Natural killer cell (primary cell): ENCODE measurements at regions not wholly inside any gene's neighbourhood (a gene's known extent, or its start where the extent isn't known, plus 50 kb on each side); places are given as distances from the start of the nearest gene placed in this dataset.

ENCODE experiments used
- ATAC-seq, 3 donors: fragments of 150-1000 bp in 2 of 3; fragments of 200-7000 bp in 1 of 3; cut with Tn5 transposase; 1 replicate in 1 of 3; 2 replicates in 2 of 3; pipeline ENCODE4 v1.10.0; 2021; ENCODE audit warnings: mild to moderate bottlenecking in 2 of 3, moderate library complexity in 2 of 3
- DNase-seq, 2 donors: peaks; one replicate each; pipeline versions ENCODE4 v3.0.0 to v3.0.0-alpha.2; 2013 to 2021; ENCODE audit warnings: mixed read lengths in 1 of 2
- H3K27ac ChIP-seq: one replicate; pipeline ENCODE4 v1.5.1; 2013; ENCODE audit warnings: mild to moderate bottlenecking, low read length
- H3K27me3 ChIP-seq: one replicate; pipeline ENCODE4 v1.6.1; 2013; ENCODE audit warnings: low read length; ENCODE audit not compliant: control insufficient read depth, insufficient read depth
- H3K36me3 ChIP-seq: one replicate; pipeline ENCODE4 v1.6.1; 2013; ENCODE audit warnings: low read length; ENCODE audit not compliant: control insufficient read depth, insufficient read depth
- H3K4me1 ChIP-seq: one replicate; pipeline ENCODE4 v1.6.1; 2013; ENCODE audit warnings: low read length; ENCODE audit not compliant: control insufficient read depth, insufficient read depth
- H3K4me3 ChIP-seq: one replicate; pipeline ENCODE4 v1.5.1; 2013; ENCODE audit warnings: low read length
- H3K9me3 ChIP-seq: one replicate; pipeline ENCODE4 v1.6.1; 2013; ENCODE audit warnings: low read length; ENCODE audit not compliant: control insufficient read depth, insufficient read depth
- H3K27ac Mint-ChIP-seq, 2 donors: one replicate each; pipeline ENCODE4 v1.8.0; 2022; ENCODE audit warnings: mild to moderate bottlenecking in 2 of 2, mixed read lengths in 2 of 2, moderate library complexity in 1 of 2
- H3K27me3 Mint-ChIP-seq, 2 donors: one replicate each; pipeline ENCODE4 v1.8.0; 2022; ENCODE audit warnings: low read depth in 2 of 2, mixed read lengths in 2 of 2
- H3K36me3 Mint-ChIP-seq: one replicate; pipeline ENCODE4 v1.8.0; 2022; ENCODE audit warnings: mixed read lengths
- H3K4me1 Mint-ChIP-seq, 2 donors: one replicate each; pipeline ENCODE4 v1.8.0; 2022; ENCODE audit warnings: mixed read lengths in 2 of 2
- H3K4me3 Mint-ChIP-seq: one replicate; pipeline ENCODE4 v1.8.0; 2022; ENCODE audit warnings: mild to moderate bottlenecking, moderate library complexity, mixed read lengths
- H3K9me3 Mint-ChIP-seq, 2 donors: one replicate each; pipeline ENCODE4 v1.8.0; 2022; ENCODE audit warnings: mixed read lengths in 2 of 2
- CTCF ChIP-seq: fragments of 200-600 bp; IDR thresholded peaks from one replicate; pipeline ENCODE4 v1.8.0; 2022; ENCODE audit warnings: antibody characterized with exemption
- WGBS: methylation state at CpG from one replicate; pipeline ENCODE4 v1.1.7; 2013; ENCODE audit warnings: missing lambda C conversion rate; ENCODE audit not compliant: insufficient coverage; 5-methylcytosine and 5-hydroxymethylcytosine counted together
- intact Hi-C: fragments of 100-400 bp; cut with micrococcal nuclease; formaldehyde crosslinking; loops from one replicate; pipeline ENCODE4 v1.14.2; 2022

- Histone ChIP-seq H3K27ac (no peak overlapping the region), H3K9me3 (no peaks in the 10 kb centered on the region), H3K4me3 (no peak overlapping the region), H3K27me3 (no peaks in the 10 kb centered on the region), H3K4me1 (no peaks in the 10 kb centered on the region), H3K36me3 (no peaks in the 10 kb centered on the region)
- no peak overlapping the region for H3K27ac Mint-ChIP-seq
- TF ChIP-seq CTCF = no peak
- DNase-seq = no peak
- intact Hi-C loops = no loop called here
- no peaks in the 10 kb centered on the region for H3K4me1 Mint-ChIP-seq
- 86% methylated on average over 4 of the region's 4 CpGs for WGBS
- H3K36me3 Mint-ChIP-seq = no peaks in the 10 kb centered on the region
- no peaks in the 10 kb centered on the region for H3K27me3 Mint-ChIP-seq
- peaks cover 0 to 7% of the 10 kb centered on the region in 2 donors for H3K9me3 Mint-ChIP-seq
- no peak for ATAC-seq
- H3K4me3 Mint-ChIP-seq = no peak overlapping the region
Observed at GRCh38 chr4:112847045-112847444, 202.4 kb upstream of the ANK2 start.

GRCh38 chr4:112847781-112848180, 201.7 kb upstream of the ANK2 start:
- Mint-ChIP-seq H3K27me3 (no peaks in the 10 kb centered on the region), H3K4me1 (no peaks in the 10 kb centered on the region), H3K4me3 (no peak overlapping the region), H3K36me3 (no peaks in the 10 kb centered on the region), H3K9me3 (peaks cover 0 to 7% of the 10 kb centered on the region in 2 donors), H3K27ac (no peak overlapping the region)
- Histone ChIP-seq H3K36me3 (no peaks in the 10 kb centered on the region), H3K9me3 (no peaks in the 10 kb centered on the region), H3K27me3 (no peaks in the 10 kb centered on the region), H3K27ac (no peak overlapping the region), H3K4me1 (no peaks in the 10 kb centered on the region), H3K4me3 (no peak overlapping the region)
- ATAC-seq = no peak
- WGBS = 89% methylated on average over 4 of the region's 4 CpGs
- no peak for TF ChIP-seq CTCF
- no peak for DNase-seq
- intact Hi-C loops = no loop called here

- no peaks in the 10 kb centered on the region for H3K27me3 Mint-ChIP-seq
- no peak for DNase-seq
- intact Hi-C loops = no loop called here
- H3K4me1 Mint-ChIP-seq = no peaks in the 10 kb centered on the region
- Histone ChIP-seq H3K27me3 (no peaks in the 10 kb centered on the region), H3K36me3 (no peaks in the 10 kb centered on the region), H3K4me3 (no peak overlapping the region), H3K9me3 (no peaks in the 10 kb centered on the region), H3K27ac (no peak overlapping the region), H3K4me1 (no peaks in the 10 kb centered on the region)
- TF ChIP-seq CTCF = no peak
- H3K36me3 Mint-ChIP-seq = no peaks in the 10 kb centered on the region
- peaks cover 0 to 7% of the 10 kb centered on the region in 2 donors for H3K9me3 Mint-ChIP-seq
- no peak overlapping the region for H3K27ac Mint-ChIP-seq
- no peak for ATAC-seq
- H3K4me3 Mint-ChIP-seq = no peak overlapping the region
Observed at GRCh38 chr4:112848911-112849310, 200.5 kb upstream of the ANK2 start.

GRCh38 chr4:112852601-112853000, 196.9 kb upstream of the ANK2 start:
- DNase-seq (no peak), ATAC-seq (no peak)
- no peak overlapping the region for H3K27ac Mint-ChIP-seq
- no peak overlapping the region for H3K4me3 Mint-ChIP-seq
- intact Hi-C loops = no loop called here
- peaks cover 0 to 7% of the 10 kb centered on the region in 2 donors for H3K9me3 Mint-ChIP-seq
- H3K4me1 ChIP-seq = no peaks in the 10 kb centered on the region
- no peaks in the 10 kb centered on the region for H3K4me1 Mint-ChIP-seq
- no peak for TF ChIP-seq CTCF
- no peaks in the 10 kb centered on the region for H3K27me3 ChIP-seq
- H3K4me3 ChIP-seq = no peak overlapping the region
- no peaks in the 10 kb centered on the region for H3K36me3 Mint-ChIP-seq
- no peaks in the 10 kb centered on the region for H3K36me3 ChIP-seq
- peaks cover 0 to 3% of the 10 kb centered on the region in 2 donors for H3K27me3 Mint-ChIP-seq
- H3K9me3 ChIP-seq = no peaks in the 10 kb centered on the region
- H3K27ac ChIP-seq = no peak overlapping the region
- 97% methylated on average over 3 of the region's 4 CpGs for WGBS
